ENCODE measurements at regions not wholly inside any gene's neighbourhood (a gene's known extent, or its start where the extent isn't known, plus 50 kb on each side); places are given as distances from the start of the nearest gene placed in this dataset.

DNA sequence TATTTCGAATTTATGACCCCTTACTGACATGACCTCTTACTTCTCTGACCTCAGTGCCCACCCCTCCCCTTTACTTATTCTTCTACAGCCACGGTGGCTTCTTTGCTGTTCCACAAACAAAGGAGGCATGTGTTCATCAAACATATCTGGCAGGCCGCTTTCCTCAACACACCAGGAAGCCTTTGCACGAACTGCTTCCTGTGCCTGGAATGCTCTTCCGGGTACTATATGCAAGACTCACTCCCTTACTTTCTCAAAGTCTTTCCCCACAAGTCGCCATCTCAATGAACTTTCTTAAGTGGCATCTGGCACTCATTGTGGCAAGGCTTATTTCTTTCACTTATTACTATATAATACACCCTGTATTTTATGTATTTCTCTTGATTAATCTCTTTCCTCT is 351.5 kb upstream of the DDX53 start:
- Histone ChIP-seq H3K36me3 (replicated peaks in 1 of 2; ENCODE audit: control insufficient read depth in 1 of 2, insufficient read depth in 2 of 2, low read length in 2 of 2) (no peaks in the 10 kb centered on the region), H3K4me3 (replicated peaks in 1 of 3; ENCODE audit: low read depth in 2 of 3, low read length in 3 of 3) (no peak overlapping the region), H2AFZ (ENCODE audit: insufficient read depth, low read depth, low read length, poor library complexity, severe bottlenecking) (no peak overlapping the region), H3K4me2 (replicated peaks; ENCODE audit: extremely low read depth, low read length, poor library complexity, severe bottlenecking) (no peak overlapping the region), H3K4me1 (ENCODE audit: control insufficient read depth in 1 of 2, insufficient read depth in 2 of 2, low read length in 2 of 2) (no peaks in the 10 kb centered on the region), H3K27me3 (ENCODE audit: control insufficient read depth in 2 of 2, insufficient read depth in 2 of 2, low read length in 2 of 2) (no peaks in the 10 kb centered on the region), H3K9me3 (replicated peaks in 1 of 2; ENCODE audit: control insufficient read depth in 1 of 2, insufficient read depth in 1 of 2, low read length in 2 of 2) (no peaks in the 10 kb centered on the region), H4K20me1 (ENCODE audit: insufficient read depth, low read length) (no peaks in the 10 kb centered on the region), H3K79me2 (ENCODE audit: insufficient read depth, low read length) (no peaks in the 10 kb centered on the region), H3K27ac (ENCODE audit: low read depth in 1 of 2, low read length in 2 of 2) (no peak overlapping the region), H3K9ac (ENCODE audit: insufficient read depth, low read length, poor library complexity, severe bottlenecking) (no peak overlapping the region)
- H3K27ac Mint-ChIP-seq = no peak overlapping the region
- no peaks in the 10 kb centered on the region for H3K4me1 Mint-ChIP-seq
- WGBS (ENCODE audit: insufficient coverage) = 67% methylated on average over 1 of the region's 6 CpGs
- no peaks in the 10 kb centered on the region for H3K36me3 Mint-ChIP-seq
- H3K9me3 Mint-ChIP-seq = peaks cover 0 to 6% (median 0%) of the 10 kb centered on the region in 7 donors
- DNase-seq = no peak
- H3K27me3 Mint-ChIP-seq (ENCODE audit: low read depth in 3 of 3) = peaks cover 0 to 2% (median 1%) of the 10 kb centered on the region in 3 donors
- intact Hi-C loops (cut with micrococcal nuclease) = no loop called here
- TF ChIP-seq CTCF (IDR thresholded peaks at IDR 0.05) = no peak
- H3K4me3 Mint-ChIP-seq = no peak overlapping the region

DNA sequence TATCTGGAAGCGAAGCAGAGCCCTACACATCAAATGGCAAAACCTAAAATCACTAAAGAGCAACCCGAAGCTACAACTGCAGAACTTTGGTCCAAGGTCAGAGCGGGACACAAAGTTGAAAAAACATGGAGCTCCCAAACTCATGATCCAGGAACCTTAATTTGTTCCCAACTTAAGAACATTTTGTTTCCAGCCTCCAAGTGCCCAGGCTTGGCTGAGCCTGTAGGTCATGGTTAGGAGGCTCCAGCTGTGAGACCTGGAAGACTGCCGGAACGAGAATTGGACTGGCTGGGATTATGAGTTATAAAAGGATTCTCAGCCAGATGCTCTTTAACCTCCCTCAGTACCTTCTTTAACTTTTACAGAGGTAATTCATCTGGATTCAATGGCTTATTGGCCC is 349.1 kb upstream of the DDX53 start:
- H3K4me2 ChIP-seq (replicated peaks; ENCODE audit: extremely low read depth, low read length, poor library complexity, severe bottlenecking) = no peak overlapping the region
- no CpG with 5 or more reads among the region's 5 CpGs for WGBS (ENCODE audit: insufficient coverage)
- no peaks in the 10 kb centered on the region for H3K4me1 Mint-ChIP-seq
- H3K36me3 ChIP-seq (replicated peaks in 1 of 2; ENCODE audit: control insufficient read depth in 1 of 2, insufficient read depth in 2 of 2, low read length in 2 of 2) = no peaks in the 10 kb centered on the region
- no peak overlapping the region for H3K4me3 ChIP-seq (replicated peaks in 1 of 3; ENCODE audit: low read depth in 2 of 3, low read length in 3 of 3)
- no peak overlapping the region for H3K27ac ChIP-seq (ENCODE audit: low read depth in 1 of 2, low read length in 2 of 2)
- H3K27ac Mint-ChIP-seq = no peak overlapping the region
- no peaks in the 10 kb centered on the region for H4K20me1 ChIP-seq (ENCODE audit: insufficient read depth, low read length)
- peaks cover 0 to 2% (median 1%) of the 10 kb centered on the region in 3 donors for H3K27me3 Mint-ChIP-seq (ENCODE audit: low read depth in 3 of 3)
- H3K9me3 ChIP-seq (replicated peaks in 1 of 2; ENCODE audit: control insufficient read depth in 1 of 2, insufficient read depth in 1 of 2, low read length in 2 of 2) = no peaks in the 10 kb centered on the region
- DNase-seq = no peak
- H3K36me3 Mint-ChIP-seq = no peaks in the 10 kb centered on the region
- intact Hi-C loops (cut with micrococcal nuclease) = no loop called here
- no peaks in the 10 kb centered on the region for H3K4me1 ChIP-seq (ENCODE audit: control insufficient read depth in 1 of 2, insufficient read depth in 2 of 2, low read length in 2 of 2)
- no peaks in the 10 kb centered on the region for H3K27me3 ChIP-seq (ENCODE audit: control insufficient read depth in 2 of 2, insufficient read depth in 2 of 2, low read length in 2 of 2)
- no peaks in the 10 kb centered on the region for H3K79me2 ChIP-seq (ENCODE audit: insufficient read depth, low read length)
- peaks cover 0 to 7% (median 0%) of the 10 kb centered on the region in 7 donors for H3K9me3 Mint-ChIP-seq
- no peak overlapping the region for H2AFZ ChIP-seq (ENCODE audit: insufficient read depth, low read depth, low read length, poor library complexity, severe bottlenecking)
- H3K4me3 Mint-ChIP-seq = no peak overlapping the region
- TF ChIP-seq CTCF (IDR thresholded peaks at IDR 0.05) = no peak
- no peak overlapping the region for H3K9ac ChIP-seq (ENCODE audit: insufficient read depth, low read length, poor library complexity, severe bottlenecking)
